ENCODE measurements at regions not wholly inside any gene's neighbourhood (a gene's known extent, or its start where the extent isn't known, plus 50 kb on each side); places are given as distances from the start of the nearest gene placed in this dataset.

GRCh38 chr4:159503236-159504008 lies 400.5 kb downstream of the RAPGEF2 start:
- DNase-seq, result no peak

DNA sequence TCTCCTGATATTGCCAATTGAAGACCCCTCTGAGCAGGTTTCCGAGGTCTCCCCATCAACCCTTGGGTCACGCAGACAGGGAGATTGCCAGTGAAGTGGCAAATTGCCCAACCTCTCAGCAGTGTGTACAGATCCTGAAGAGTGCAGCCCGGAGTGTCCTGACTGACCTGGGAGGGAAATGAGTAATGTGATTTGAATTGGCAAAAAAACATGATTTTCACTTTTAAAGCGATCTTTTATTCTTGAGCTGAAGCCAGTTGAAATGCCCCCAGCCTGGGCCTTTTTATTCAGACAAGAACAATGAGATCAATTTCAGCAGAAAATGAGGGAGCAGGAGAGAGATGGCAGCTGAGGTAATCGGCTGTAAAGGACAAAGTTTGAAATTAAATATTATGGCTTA lies 401.8 kb downstream of the RAPGEF2 start:
- no peak for DNase-seq

DNA sequence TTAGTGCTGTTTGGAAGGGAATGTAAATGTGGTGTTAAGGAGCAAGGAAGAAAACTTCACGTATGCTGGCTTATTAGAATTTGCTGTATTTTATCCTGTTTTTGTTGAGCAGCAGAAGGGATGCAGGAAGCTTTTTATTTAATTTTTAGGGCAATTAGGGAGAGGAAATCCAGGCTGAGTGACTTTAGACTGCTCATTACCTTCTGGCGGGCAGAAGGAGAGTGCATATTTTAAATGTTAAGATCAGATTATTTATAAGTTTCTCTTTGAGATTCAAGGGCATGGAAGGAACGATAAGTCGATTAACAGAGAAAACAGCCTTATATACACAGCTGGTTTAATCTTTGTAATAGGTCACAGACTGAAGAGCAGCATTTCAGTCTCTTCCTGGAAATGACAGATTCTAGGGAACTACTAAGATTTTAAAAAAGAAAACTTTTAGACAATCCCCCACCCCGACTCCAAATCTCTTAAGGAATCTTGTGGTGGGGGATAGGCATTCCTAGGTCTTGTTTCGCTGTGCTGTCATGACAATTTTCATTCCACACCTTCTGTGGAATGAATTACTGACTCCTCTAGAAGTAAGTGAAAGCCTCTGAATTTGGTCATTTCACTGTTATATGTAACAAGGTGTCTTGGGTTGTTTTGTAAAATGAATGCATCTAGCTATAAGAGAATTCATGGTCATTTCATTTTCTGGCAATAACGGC lies 402.5 kb downstream of the RAPGEF2 start:
- no peak for DNase-seq

- no peak for DNase-seq
Observed at GRCh38 chr4:159506801-159507517, 404.1 kb downstream of the RAPGEF2 start.

DNA sequence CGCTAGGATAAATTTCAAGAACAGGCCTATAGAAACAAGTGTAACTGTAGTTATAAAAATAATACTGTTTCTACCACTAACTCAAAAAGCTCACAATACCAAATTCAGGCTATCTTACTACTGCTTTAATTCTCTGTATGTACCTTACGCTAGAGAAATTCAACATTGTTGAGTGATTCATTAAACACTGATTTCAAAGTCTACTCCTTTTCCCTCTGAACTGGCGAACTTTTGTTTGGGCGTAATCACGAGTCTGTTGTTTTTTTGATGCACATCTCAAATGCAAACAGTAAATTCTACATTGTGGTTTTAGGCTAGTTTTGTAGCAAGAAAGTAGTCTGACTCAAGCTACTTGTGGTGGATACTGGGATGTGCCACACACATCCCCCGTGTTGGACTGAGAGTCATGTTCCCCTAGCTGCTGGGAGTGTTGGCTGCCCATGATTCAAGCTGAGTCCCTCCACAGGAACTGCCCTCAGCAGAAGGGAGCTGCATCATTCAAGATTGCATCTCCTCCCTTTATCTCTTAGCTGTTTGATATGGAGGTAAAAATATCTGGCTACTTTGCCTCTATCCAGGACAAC lies 406.1 kb downstream of the RAPGEF2 start:
- DNase-seq, result no peak

DNA sequence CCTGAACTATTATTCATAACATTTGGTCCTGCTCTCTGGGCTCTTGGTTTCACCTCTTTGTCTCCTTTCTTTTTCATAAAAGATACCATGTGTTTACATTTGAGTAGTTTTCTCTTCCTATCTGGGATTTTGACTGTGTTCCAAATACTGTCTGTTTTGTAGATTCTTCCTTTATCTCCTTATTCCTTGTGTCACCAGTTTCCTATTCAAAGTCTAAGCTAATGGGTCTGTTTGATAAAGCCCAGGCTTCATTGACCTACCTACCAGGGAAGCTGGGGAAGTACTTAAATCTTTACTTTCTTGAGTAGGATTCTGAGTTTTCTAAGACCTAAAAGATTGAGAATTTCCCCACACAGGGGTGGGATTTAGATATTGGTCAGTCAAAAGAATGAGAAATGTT lies 409.5 kb downstream of the RAPGEF2 start:
- DNase-seq, result no peak

DNA sequence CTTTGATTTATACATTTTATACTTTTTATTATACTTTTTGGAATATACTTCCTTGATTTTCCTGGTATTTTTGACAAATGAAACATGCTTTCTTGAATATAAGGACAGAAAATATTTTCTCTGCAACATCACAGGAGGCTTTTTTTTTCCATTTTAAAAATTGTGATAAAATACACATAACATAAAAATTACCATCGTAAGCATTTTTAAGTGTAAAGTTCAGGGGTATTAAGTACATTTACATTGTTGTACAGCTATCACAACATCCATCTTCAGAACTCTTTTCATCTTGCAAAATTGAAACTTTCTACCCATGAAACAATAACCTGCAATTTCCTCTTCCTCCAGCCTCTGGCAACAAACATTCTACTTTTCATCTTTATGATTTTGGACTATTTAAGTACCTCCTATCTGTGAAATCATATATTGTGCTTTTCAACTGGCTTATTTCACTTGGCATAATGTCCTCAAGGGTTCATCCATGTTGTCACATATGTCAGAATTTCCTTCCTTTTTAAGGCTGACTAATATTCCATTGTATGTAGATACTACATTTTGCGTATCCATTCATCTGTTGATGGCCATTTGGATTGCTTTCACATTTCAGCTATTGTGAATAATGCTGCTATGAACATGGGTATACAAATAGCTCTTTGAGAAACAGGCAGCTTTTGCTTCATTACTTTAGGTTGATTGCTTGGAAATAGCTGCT lies 412.6 kb downstream of the RAPGEF2 start:
- no peak for DNase-seq

DNA sequence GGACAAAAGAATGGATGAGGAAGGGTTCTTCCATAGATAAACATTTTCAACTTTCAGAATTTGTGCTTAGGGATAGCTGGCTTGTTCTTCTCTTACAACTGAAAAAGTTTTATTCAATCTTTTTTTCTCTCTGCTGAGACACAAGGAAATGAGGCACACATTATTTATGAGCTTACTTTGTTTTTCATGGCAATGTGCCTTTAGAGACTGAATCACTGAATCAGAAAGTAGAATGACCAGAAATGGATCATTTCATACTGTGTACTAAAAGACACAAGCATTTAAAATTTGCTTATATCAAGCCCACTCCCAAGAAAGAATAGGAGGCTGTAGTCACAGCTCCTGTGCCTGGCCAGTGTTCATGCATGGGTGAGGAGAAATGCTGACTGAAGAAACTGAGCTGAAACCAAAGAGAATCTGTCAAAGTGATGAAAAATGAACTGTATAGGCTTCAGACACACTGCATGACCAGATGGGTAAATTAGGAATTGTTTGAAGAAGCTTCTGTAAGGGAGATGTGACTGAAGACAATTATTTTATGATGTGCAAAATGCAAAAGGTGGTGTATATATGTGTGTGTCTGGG lies 413.8 kb downstream of the RAPGEF2 start:
- DNase-seq, result no peak

DNA sequence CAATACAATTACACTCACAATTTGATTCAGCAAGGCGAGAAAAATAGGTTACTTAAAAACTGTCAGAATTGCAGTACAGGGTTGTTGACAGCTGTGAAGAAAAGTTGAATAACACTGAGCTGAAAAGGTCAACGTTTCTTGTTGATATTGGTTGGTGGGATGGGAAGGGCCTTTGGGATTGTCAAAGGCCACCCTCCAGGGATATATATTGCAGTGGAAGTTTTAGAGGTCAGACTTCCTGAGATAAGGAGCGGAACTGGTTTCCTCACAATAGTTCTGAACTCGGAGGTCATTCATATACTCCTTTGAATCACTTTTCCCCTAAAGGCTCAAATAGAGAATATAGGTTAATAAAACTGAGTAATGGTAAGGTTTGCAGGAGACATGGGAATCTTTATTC lies 417.2 kb downstream of the RAPGEF2 start:
- no peak for DNase-seq

DNA sequence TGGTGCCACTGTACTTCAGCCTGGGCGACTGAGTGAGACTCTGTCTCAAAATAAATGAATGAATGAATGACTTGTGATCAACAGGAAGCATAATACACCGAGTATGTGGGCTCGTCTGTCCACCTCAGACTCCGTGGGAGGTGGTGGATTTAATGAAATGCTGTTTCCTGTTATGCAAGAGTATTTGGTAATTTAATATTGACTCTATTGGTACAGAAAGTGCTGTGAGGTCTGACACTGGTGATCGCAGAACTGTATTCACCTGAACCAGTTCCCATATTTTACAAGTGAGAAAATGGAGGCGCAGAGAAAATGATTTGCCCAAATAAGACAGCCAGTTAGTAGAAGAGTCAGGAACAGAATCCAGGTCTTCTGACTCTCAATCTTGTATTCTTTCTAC lies 423.3 kb downstream of the RAPGEF2 start:
- DNase-seq, result no peak

DNA sequence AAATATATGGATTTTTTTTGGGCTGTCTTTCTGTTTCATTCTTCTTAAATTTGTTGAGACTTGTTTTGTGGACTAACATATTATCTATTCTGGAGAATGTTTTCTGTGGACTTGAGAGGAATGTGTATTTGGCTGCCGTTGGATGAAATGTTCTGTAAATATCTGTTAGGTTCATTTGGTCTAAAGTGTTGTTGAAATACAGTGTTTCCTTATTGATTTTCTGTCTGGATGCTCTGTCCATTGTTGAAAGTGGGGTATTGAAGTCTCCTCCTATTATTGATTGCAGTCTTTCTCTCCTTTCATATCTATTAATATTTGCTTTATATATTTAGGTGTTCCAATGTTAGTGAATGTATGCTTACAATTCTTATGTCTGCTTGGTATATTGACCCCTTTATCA lies 431.8 kb downstream of the RAPGEF2 start:
- DNase-seq, result no peak

GRCh38 chr4:159538556-159538955 lies 435.7 kb downstream of the RAPGEF2 start:
- DNase-seq, result no peak

- DNase-seq, result no peak
Observed at GRCh38 chr4:159540038-159540437, 437.2 kb downstream of the RAPGEF2 start.

GRCh38 chr4:159540501-159540900 lies 437.6 kb downstream of the RAPGEF2 start:
- DNase-seq, result no peak

- no peak for DNase-seq
Observed at GRCh38 chr4:159541143-159541542, 438.3 kb downstream of the RAPGEF2 start.

DNA sequence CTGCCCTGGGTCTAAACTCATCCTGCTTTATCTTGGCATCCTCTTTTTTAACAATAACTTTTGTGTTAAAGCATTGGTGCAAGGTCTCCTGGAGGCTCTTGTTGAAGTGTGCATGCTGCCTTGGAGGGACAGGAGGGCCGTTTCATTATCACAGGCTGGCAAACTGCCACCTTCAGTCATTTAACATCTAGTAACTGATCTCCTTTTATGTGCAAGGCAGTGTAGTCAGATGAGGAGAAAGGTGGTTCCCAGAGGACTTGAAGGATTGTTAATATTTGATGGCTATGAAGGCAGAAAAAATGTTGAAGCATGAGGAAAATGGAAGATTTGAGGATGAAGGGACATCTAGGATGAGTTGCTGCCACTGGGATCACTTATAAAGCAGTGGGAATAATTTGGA lies 439.4 kb downstream of the RAPGEF2 start:
- no peak for DNase-seq

- DNase-seq, result no peak
Observed at GRCh38 chr4:159543831-159544230, 441.0 kb downstream of the RAPGEF2 start.

- no peak for DNase-seq
Observed at GRCh38 chr4:159545556-159545955, 442.7 kb downstream of the RAPGEF2 start.

- DNase-seq, result no peak
Observed at GRCh38 chr4:159547645-159548308, 444.9 kb downstream of the RAPGEF2 start.

DNA sequence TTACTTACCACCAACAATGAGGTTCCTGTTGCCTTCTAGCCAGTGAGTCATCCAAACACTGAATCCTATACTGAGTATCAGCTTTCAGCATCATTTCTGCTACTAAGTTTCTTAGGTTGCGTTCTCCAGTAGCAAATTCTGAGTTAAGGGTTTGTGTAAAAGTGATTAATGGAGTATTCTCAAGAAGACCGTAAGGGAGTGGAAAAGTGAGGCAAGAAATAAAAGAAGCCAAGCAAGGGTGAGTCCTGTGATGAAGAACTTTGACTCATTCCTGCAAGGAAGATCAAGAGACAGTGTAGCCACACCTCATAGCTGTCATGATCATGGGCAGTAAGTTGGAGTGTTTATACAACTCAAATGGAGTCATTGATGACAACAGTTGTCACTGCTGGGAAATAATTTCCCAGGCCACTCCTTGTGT lies 446.2 kb downstream of the RAPGEF2 start:
- DNase-seq, result no peak

GRCh38 chr4:159551281-159551680 lies 448.4 kb downstream of the RAPGEF2 start:
- no peak for DNase-seq
